ENCODE measurements at regions not wholly inside any gene's neighbourhood (a gene's known extent, or its start where the extent isn't known, plus 50 kb on each side); places are given as distances from the start of the nearest gene placed in this dataset.

GRCh38 chr7:131236318-131236672 lies 91.4 kb upstream of the MKLN1 start:
- no peak for DNase-seq

DNA sequence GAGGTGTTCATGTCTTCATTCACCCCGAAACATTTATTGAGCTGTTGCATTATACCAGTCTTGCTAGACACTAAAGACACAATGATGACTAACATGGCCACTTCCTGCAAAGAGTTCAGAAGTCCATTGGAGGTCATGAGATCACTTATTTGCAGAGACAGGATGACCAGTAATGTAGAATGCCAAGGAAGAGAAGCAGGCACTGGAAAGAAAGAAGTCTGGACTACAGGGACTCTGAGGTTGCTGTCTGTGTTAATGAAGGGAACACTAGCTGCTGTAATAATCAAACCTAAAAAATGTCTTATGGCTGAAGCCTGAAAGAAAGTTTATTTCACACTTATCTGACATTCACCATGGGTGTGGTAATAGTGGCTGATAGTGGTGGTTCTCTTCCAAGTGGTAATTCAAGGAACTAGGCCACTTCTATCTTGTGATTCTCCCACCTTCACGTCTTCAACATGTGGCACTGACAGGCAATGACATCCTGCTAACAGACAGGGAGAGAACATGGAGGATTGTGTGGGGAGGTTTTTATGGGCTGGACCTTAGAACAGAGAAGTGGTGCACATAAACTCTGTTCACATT lies 89.2 kb upstream of the MKLN1 start:
- no peak for DNase-seq

- no peak for DNase-seq
Observed at GRCh38 chr7:131241386-131241785, 86.3 kb upstream of the MKLN1 start.

DNA sequence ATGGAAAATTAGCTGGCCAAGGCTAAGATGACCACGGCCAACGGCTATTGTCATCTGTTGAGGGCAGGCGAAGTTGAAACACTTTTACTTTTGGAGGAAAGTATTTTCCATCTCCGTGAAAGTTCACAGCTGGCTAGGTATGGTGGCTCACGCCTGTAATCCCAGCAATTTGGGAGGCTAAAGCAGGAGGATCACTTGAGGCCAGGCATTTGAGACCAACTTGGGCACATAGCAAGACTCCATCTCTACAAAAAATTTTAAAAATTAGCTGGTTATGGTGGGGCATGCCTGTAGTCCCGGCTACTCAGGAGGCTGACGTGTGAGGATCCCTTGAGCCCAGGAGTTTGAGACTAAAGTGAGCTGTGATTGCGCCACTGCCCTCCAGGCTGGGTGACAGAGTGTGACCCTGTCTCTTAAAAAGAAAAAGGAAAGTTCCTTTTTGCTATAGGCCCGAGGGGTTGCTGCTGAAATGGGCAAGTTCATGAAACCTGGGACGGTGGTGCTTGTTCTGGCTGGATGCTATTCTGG lies 85.5 kb upstream of the MKLN1 start:
- DNase-seq, result no peak

- DNase-seq, result peak; percentile 26 to 42
Observed at GRCh38 chr7:131244259-131244852, 83.3 kb upstream of the MKLN1 start.

- DNase-seq, result no peak
Observed at GRCh38 chr7:131249003-131249402, 78.7 kb upstream of the MKLN1 start.

DNA sequence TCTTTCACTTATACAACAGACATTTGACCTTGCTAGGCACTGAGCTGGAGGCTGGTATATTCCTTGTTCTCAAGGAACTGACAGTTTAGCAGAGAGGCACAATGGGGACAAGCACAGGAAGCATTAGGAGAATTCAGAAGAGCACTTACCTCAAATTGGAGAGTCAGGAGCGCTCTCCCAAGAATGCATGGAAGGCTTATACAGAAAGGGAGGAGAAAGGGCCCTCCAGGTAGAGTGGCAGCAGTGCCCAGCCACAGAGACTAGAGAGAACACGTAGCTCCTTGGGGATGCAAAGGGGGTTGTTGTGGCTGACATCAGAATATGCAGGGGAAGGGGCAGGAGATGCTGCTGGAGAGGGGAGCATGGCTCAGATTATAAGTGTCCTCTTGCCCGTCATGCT lies 78.2 kb upstream of the MKLN1 start:
- DNase-seq, result no peak

DNA sequence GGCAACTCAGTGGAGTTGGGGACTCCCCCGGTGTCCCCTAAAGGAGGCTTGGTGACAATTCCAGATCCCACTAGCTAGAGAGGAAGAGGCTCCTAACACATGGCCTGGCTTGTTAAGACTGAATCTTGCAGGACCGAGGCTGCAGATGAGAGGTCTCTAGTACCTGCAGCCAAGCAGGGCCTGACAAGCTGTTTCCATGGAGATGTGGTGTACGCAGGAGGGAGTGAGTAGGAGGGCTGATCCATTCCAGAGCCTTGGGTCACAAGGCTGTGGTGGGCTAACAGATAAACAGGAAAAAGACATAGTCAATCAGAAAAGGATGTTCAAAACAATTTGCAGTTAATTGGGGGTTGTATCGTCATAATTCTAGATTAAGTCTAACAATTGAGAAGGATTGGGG lies 77.3 kb upstream of the MKLN1 start:
- DNase-seq, result no peak

DNA sequence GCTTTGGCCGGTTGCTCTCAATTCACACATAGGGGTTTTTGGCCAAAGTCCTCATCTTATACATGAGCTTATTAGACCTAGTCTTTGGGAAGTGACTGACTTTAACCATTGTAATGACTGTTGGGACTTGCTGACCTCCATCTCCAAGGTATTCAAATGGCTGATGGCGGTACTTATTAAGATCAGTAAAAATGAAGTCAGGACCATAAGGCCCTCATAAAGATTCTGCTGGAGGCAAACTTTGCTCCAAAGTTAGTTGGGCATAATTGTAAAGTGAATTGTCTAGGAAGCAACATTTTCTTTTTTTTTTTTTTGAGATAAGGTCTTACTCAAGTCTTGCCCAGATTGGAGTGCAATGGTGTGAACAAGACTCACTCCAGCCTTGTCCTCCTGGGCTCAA lies 76.3 kb upstream of the MKLN1 start:
- no peak for DNase-seq

DNA sequence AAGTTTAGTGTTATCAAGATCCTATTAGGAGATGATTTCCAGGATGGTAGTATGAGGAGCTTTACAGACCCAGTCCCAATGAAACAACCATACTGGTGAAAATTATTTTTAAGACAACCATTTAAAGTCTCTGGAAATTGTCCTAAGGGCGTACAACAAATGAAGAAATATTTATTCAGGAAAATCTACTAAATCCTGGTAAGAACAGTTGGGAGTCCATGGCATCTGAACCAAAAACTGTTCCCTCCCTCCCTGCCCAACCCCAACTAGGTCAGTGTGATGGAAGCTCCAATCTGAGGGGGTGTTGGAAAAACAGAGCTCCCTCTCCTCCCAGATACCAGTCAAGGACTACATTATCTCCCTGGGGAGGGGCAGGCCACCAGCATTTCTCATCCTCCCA lies 74.7 kb upstream of the MKLN1 start:
- no peak for DNase-seq

DNA sequence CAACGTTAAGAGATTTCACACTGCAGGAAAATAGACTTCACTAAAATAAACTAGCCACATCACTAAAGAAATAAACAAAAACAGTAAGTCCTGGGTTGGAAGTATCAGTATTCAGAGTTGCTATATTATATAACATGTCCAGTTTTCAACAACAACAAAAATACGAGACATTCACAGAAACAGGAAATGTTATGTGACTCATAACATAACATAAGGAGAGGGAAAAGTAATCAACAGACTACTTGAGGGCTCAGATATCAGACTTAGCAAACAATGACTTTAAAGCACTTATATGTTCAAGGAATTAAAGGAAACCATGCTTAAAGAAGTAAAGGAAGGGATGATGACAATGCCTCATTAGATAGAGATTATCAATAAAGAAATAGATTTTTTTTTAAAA lies 73.5 kb upstream of the MKLN1 start:
- no peak for DNase-seq

DNA sequence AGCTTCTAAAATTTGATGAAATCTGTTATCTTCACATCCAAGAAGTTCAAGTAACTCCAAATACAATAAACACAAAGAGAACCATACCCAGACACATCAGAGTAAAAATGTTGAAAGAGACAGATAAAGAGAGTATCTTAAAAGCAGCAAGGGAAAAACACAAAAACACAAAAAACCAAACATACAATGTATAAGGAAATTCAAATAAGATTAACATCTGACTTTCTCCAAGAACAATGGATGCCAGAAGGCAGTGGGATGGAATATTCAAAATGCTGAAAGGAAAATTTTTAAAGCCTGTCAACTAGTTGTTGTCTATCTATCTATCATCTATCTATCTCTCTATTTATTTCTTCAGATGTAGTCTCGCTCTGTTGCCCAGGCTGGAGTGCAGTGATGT lies 72.4 kb upstream of the MKLN1 start:
- no peak for DNase-seq

- DNase-seq, result no peak
Observed at GRCh38 chr7:131261476-131261994, 66.1 kb upstream of the MKLN1 start.

GRCh38 chr7:131265227-131265626 lies 62.4 kb upstream of the MKLN1 start:
- no peak for DNase-seq

DNA sequence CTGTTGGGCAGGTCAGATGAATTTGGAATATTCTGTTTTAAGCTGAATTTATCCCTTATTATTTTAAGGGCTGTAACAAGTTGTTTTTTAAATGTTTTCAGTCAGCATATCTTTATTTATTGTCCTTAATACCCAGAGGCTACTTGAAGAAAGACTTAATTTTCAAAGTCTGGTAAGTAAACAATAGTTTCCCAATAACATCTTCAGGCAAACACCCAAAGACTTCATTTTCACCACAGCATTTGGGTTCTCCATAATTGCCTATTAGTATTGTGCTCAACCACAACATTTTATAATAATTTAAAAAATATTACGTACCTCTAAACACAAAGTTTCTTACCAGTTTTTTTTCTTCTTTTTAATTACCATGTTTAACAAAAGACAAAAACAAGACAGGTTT lies 60.0 kb upstream of the MKLN1 start:
- DNase-seq, result no peak

DNA sequence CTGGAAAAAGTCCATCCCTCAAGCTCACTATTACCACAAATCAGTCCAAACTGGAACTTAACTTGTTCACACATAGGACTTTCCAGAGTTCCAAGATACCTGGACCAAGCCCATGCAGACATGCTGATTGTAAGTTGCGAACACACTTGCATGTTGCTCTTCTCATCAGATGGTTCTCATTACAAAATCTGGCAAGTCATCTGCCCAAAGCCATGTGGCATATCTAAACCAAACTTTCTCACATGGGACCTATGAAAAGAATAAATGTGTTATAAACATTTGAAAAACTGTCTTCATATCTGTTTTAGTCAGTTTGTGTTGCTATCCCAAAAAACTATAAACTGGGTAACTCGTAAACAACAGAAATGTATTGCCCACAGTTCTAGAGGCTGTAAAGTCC lies 58.8 kb upstream of the MKLN1 start:
- no peak for DNase-seq

DNA sequence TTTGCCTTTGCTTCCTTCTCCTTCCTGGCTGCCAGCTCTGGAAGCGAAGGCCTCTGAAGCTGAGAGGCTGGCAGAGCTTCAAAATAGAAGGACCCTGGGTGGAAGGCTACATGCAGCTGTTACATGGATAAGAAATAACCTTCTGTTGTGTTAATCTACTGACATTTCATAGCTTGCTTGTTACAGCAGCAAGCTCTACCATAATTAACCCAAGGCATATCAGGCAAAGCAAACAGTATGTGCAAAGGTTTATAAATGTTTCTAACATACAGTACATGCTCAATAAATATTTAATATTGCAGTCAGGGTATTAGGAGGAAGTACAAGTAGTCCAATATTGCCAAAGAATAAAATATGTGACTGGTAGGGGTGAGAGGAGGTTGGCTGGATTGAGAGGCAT lies 55.6 kb upstream of the MKLN1 start:
- no peak for DNase-seq

- no peak for DNase-seq
Observed at GRCh38 chr7:131274986-131275385, 52.7 kb upstream of the MKLN1 start.

- DNase-seq, result no peak
Observed at GRCh38 chr7:131276190-131276589, 51.5 kb upstream of the MKLN1 start.

DNA sequence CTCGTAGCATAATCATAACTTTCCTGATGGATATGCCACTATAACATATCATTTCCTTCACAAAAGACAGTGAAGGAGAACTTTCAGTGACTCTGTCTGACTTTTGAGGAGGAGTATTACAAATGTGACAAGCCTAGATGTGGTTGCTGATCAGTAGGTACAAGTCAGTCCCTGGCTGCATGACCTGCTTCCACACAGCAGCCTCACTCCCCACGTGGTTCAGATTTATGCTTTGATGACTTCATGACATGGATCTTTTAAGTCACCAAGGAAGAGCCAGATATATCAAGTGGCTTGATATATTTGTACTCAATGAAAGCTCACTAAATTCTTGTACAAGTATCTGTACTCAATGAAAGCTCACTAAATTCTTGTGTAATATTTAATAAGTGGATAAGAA lies 50.9 kb upstream of the MKLN1 start:
- DNase-seq, result no peak

Data from SHP77 (cell line).